C4-2B (cell line): ENCODE measurements at regions not wholly inside any gene's neighbourhood (a gene's known extent, or its start where the extent isn't known, plus 50 kb on each side); places are given as distances from the start of the nearest gene placed in this dataset.

Experiments used
- ZFX ChIP-seq: fragments of 450-650 bp; IDR thresholded peaks from 2 replicates; pipeline ENCODE4 v1.6.1; 2017
- TF ChIP-seq, protein P1 (sequence below): fragments of 450-650 bp; conservative IDR thresholded peaks from 2 replicates; pipeline ENCODE4 v1.5.1; 2017; ENCODE audit warnings: mild to moderate bottlenecking

DNA sequence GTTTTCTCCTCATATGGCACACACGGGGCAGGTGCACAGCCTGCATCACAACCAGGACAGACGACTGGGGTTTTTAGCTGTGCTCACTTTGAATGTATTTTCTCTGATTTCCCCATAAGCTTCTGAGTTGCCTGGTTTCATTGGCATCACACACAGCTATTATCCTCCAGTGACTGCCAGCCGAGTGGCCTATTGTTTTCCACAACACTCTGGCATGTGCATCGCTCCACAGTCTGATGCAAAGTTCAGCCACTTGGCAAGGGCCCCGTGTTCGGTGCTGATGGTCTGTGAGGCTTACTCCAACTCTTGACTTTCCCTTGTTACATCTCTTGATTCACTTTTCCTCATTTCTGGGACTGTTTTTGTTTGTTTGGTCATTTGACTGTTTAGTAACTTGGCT lies 593.1 kb downstream of the CBLN2 start:
- TF ChIP-seq, protein P1, sequence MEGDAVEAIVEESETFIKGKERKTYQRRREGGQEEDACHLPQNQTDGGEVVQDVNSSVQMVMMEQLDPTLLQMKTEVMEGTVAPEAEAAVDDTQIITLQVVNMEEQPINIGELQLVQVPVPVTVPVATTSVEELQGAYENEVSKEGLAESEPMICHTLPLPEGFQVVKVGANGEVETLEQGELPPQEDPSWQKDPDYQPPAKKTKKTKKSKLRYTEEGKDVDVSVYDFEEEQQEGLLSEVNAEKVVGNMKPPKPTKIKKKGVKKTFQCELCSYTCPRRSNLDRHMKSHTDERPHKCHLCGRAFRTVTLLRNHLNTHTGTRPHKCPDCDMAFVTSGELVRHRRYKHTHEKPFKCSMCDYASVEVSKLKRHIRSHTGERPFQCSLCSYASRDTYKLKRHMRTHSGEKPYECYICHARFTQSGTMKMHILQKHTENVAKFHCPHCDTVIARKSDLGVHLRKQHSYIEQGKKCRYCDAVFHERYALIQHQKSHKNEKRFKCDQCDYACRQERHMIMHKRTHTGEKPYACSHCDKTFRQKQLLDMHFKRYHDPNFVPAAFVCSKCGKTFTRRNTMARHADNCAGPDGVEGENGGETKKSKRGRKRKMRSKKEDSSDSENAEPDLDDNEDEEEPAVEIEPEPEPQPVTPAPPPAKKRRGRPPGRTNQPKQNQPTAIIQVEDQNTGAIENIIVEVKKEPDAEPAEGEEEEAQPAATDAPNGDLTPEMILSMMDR: no peak
- TF ChIP-seq ZFX: no peak
